ENCODE measurements at regions not wholly inside any gene's neighbourhood (a gene's known extent, or its start where the extent isn't known, plus 50 kb on each side); places are given as distances from the start of the nearest gene placed in this dataset.

DNA sequence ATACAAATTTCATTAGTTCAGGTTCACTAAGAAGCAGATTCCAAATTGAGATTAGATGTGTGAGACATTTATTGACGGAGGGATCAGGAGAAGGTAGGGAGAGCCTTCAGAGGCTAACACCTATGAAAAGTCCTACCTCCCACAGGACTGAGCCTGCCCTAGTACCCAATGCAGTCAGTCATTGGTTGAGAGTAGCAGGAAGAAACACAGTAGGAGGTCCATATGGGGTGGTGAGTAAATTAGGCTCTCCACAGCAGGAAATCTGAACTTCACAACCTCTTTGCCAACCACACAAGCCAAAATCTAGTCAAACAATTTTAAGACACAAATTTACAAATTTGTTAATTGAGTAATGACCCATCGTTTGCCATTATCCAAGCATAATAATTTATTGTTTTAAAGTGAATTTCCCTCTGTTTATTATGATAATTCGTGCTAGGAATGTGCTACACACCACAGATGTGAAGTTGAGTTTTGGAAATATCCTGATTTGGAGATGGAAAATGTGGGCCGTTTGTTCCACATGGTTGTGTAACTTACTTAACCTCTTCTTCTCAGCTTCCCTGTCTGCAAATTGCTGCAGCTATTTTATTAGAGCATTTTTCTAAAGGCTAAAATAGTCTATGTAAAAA, 542.1 kb downstream of the ETS1 start:
- TF ChIP-seq, protein P1, sequence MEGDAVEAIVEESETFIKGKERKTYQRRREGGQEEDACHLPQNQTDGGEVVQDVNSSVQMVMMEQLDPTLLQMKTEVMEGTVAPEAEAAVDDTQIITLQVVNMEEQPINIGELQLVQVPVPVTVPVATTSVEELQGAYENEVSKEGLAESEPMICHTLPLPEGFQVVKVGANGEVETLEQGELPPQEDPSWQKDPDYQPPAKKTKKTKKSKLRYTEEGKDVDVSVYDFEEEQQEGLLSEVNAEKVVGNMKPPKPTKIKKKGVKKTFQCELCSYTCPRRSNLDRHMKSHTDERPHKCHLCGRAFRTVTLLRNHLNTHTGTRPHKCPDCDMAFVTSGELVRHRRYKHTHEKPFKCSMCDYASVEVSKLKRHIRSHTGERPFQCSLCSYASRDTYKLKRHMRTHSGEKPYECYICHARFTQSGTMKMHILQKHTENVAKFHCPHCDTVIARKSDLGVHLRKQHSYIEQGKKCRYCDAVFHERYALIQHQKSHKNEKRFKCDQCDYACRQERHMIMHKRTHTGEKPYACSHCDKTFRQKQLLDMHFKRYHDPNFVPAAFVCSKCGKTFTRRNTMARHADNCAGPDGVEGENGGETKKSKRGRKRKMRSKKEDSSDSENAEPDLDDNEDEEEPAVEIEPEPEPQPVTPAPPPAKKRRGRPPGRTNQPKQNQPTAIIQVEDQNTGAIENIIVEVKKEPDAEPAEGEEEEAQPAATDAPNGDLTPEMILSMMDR (IDR thresholded peaks at IDR 0.05; ENCODE audit: extremely low read depth, missing control alignments): no peak
- no peak for DNase-seq (ENCODE audit: low spot score)

- DNase-seq (ENCODE audit: low spot score): no peak
- TF ChIP-seq, protein P1 (IDR thresholded peaks at IDR 0.05; ENCODE audit: extremely low read depth, missing control alignments): no peak
Measured at GRCh38 chr11:128042290-128042751, 545.0 kb downstream of the ETS1 start.

DNA sequence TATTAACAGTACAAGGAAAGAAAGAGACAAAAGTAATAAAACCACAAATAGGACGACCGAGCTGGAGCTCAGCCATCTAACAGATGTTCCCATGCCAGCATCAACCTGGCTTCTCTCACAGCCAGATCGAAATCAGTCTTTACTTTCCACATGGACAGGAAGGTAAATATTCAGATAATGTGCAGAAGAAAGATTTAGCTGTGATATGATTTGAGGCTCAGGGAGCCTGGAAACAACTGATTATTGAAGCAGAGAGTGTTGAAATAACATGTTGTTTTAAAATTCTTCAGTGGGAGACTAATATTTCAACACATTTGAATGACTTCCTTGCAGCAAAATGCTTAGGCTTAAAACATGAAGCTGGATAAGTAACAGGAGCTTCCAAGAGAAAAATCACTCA, 546.8 kb downstream of the ETS1 start:
- no peak for DNase-seq (ENCODE audit: low spot score)
- TF ChIP-seq, protein P1 (IDR thresholded peaks at IDR 0.05; ENCODE audit: extremely low read depth, missing control alignments): no peak

- no peak for DNase-seq (ENCODE audit: low spot score)
- TF ChIP-seq, protein P1 (IDR thresholded peaks at IDR 0.05; ENCODE audit: extremely low read depth, missing control alignments): no peak
Measured at GRCh38 chr11:128039140-128040021, 548.0 kb downstream of the ETS1 start.

DNA sequence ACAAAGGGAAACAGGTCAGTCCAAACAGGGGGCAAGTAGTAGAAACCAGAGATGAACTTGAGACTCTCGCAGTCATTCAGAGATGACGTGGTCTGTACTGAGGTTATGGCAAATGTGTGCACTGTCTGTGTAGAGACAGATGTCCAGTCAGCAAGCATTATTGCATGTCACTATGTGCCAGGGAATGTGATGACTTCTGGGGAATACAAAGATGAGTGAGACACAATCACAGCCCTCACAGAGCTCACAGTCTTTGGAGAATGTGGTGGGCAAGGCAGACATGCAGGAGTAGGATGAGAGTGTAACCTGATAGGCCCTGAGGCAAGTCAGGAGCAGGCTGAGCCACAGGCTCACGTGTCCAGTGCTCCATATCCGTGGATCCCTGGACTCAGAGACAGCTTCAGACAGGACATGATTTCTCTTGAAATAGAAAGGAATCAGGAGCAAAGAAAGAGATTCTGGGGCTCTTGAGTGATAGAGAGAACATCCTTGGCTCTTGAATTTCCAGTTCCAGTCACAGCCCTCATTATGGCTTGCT, 550.7 kb downstream of the ETS1 start:
- no peak for DNase-seq (ENCODE audit: low spot score)
- TF ChIP-seq, protein P1 (IDR thresholded peaks at IDR 0.05; ENCODE audit: extremely low read depth, missing control alignments): no peak

- DNase-seq (ENCODE audit: low spot score): no peak
- TF ChIP-seq, protein P1 (IDR thresholded peaks at IDR 0.05; ENCODE audit: extremely low read depth, missing control alignments): no peak
Measured at GRCh38 chr11:128036006-128036405, 551.4 kb downstream of the ETS1 start.

Data from GM20000 (cell line).